ENCODE measurements at regions not wholly inside any gene's neighbourhood (a gene's known extent, or its start where the extent isn't known, plus 50 kb on each side); places are given as distances from the start of the nearest gene placed in this dataset.

DNA sequence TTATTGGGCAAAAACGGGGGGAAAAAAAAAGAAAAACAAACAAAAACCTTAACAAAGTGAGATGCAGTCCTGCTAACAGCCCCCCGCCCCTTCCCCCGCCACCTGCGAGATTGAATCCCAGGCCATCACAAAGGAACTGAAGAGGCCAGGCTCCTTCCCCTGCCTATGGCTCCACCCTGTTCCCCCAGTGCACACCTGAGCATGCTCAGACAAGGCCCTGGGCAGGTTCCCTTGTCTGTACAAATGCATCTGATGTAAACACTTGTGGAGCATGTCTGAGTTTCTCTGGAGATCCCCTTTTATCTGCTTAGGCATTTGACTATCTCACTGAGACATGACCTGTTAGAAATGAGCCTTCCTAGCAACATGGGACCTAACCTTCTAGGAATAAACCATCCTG, 983.7 kb upstream of the PABPC4L start:
- TF ChIP-seq, protein P1, sequence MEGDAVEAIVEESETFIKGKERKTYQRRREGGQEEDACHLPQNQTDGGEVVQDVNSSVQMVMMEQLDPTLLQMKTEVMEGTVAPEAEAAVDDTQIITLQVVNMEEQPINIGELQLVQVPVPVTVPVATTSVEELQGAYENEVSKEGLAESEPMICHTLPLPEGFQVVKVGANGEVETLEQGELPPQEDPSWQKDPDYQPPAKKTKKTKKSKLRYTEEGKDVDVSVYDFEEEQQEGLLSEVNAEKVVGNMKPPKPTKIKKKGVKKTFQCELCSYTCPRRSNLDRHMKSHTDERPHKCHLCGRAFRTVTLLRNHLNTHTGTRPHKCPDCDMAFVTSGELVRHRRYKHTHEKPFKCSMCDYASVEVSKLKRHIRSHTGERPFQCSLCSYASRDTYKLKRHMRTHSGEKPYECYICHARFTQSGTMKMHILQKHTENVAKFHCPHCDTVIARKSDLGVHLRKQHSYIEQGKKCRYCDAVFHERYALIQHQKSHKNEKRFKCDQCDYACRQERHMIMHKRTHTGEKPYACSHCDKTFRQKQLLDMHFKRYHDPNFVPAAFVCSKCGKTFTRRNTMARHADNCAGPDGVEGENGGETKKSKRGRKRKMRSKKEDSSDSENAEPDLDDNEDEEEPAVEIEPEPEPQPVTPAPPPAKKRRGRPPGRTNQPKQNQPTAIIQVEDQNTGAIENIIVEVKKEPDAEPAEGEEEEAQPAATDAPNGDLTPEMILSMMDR (IDR thresholded peaks at IDR 0.05), result no peak
- no peak for TF ChIP-seq POLR2A (IDR thresholded peaks at IDR 0.05)
